ENCODE measurements at regions not wholly inside any gene's neighbourhood (a gene's known extent, or its start where the extent isn't known, plus 50 kb on each side); places are given as distances from the start of the nearest gene placed in this dataset.

DNA sequence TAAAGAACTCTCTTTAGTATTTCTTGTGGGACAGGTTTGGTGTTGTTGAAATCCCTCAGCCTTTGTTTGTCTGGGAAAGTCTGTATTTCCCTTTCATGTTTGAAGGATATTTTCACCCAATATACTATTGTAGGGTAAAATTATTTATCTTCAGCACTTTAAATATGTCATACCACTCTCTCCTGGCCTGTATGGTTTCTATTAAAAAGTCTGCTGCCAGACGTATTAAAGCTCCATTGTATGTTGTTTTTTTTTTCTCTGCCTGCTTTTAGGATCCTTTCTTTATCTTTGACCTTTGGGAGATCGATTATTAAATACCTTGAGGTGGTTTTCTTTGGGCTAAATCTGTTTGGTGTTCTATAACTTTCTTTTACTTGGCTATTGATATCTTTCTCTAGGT lies 119.0 kb upstream of the TBC1D5 start:
- TF ChIP-seq EZH2phosphoT487 (IDR thresholded peaks at IDR 0.05; ENCODE audit: borderline replicate concordance, low read depth) = no peak
- TF ChIP-seq, protein P1, sequence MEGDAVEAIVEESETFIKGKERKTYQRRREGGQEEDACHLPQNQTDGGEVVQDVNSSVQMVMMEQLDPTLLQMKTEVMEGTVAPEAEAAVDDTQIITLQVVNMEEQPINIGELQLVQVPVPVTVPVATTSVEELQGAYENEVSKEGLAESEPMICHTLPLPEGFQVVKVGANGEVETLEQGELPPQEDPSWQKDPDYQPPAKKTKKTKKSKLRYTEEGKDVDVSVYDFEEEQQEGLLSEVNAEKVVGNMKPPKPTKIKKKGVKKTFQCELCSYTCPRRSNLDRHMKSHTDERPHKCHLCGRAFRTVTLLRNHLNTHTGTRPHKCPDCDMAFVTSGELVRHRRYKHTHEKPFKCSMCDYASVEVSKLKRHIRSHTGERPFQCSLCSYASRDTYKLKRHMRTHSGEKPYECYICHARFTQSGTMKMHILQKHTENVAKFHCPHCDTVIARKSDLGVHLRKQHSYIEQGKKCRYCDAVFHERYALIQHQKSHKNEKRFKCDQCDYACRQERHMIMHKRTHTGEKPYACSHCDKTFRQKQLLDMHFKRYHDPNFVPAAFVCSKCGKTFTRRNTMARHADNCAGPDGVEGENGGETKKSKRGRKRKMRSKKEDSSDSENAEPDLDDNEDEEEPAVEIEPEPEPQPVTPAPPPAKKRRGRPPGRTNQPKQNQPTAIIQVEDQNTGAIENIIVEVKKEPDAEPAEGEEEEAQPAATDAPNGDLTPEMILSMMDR (IDR thresholded peaks at IDR 0.05) = no peak
- TF ChIP-seq, protein P2, sequence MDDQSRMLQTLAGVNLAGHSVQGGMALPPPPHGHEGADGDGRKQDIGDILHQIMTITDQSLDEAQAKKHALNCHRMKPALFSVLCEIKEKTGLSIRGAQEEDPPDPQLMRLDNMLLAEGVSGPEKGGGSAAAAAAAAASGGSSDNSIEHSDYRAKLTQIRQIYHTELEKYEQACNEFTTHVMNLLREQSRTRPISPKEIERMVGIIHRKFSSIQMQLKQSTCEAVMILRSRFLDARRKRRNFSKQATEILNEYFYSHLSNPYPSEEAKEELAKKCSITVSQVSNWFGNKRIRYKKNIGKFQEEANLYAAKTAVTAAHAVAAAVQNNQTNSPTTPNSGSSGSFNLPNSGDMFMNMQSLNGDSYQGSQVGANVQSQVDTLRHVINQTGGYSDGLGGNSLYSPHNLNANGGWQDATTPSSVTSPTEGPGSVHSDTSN (IDR thresholded peaks at IDR 0.05) = no peak
- TF ChIP-seq SIN3A (IDR thresholded peaks at IDR 0.05; ENCODE audit: borderline replicate concordance, low read depth, low read length) = no peak
- no peak for TF ChIP-seq MXI1 (IDR thresholded peaks at IDR 0.05; ENCODE audit: low read depth, low read length)
- no peak for TF ChIP-seq FOSL2 (IDR thresholded peaks at IDR 0.05; ENCODE audit: borderline replicate concordance, low read depth)
- no peak for TF ChIP-seq TAF1 (IDR thresholded peaks at IDR 0.05; ENCODE audit: borderline replicate concordance, low read depth, low read length)
- TF ChIP-seq RAD21 (IDR thresholded peaks at IDR 0.05; ENCODE audit: low read length) = no peak

All from SK-N-SH (cell line).